Mucosa of descending colon (tissue), 3 donors: ENCODE measurements at regions not wholly inside any gene's neighbourhood (a gene's known extent, or its start where the extent isn't known, plus 50 kb on each side); places are given as distances from the start of the nearest gene placed in this dataset.

Source experiments
- ATAC-seq: fragments of 200-7000 bp; cut with Tn5 transposase; one replicate; pipeline ENCODE4 v1.9.1; 2020; ENCODE audit warnings: mild to moderate bottlenecking, moderate library complexity
- DNase-seq, 3 donors: peaks; one replicate each; pipeline ENCODE4 v3.0.0-alpha.2; 2020
- H3K36me3 ChIP-seq: fragments of 200-600 bp; one replicate; pipeline ENCODE4 v1.8.0; 2021; ENCODE audit warnings: low read depth, mild to moderate bottlenecking
- H3K4me1 ChIP-seq: fragments of 200-600 bp; one replicate; pipeline ENCODE4 v1.8.0; 2021; ENCODE audit warnings: low read depth, mild to moderate bottlenecking
- H3K4me3 ChIP-seq: fragments of 200-600 bp; one replicate; pipeline ENCODE4 v1.8.0; 2021; ENCODE audit warnings: mild to moderate bottlenecking
- H3K9me3 ChIP-seq: fragments of 200-600 bp; one replicate; pipeline ENCODE4 v1.8.0; 2021; ENCODE audit warnings: mild to moderate bottlenecking
- CTCF ChIP-seq: fragments of 200-600 bp; IDR thresholded peaks from one replicate; pipeline ENCODE4 v1.8.0; 2022; ENCODE audit warnings: antibody characterized with exemption, mild to moderate bottlenecking
- intact Hi-C, 2 donors: fragments of 100-400 bp; cut with DNase I in 1 of 2; cut with micrococcal nuclease in 1 of 2; formaldehyde crosslinking; loops; one replicate each; pipeline versions ENCODE4 v1.11.0 to v1.11.1; 2022; cut with DNase I, micrococcal nuclease
- donor health status: DM: no; HTN: no; CAD: no; lungs with moderate emphysema.
- donor health status: DM: no; HTN: no; CAD: no.
- donor health status: DM: no; HTN: yes; CAD: no.

DNA sequence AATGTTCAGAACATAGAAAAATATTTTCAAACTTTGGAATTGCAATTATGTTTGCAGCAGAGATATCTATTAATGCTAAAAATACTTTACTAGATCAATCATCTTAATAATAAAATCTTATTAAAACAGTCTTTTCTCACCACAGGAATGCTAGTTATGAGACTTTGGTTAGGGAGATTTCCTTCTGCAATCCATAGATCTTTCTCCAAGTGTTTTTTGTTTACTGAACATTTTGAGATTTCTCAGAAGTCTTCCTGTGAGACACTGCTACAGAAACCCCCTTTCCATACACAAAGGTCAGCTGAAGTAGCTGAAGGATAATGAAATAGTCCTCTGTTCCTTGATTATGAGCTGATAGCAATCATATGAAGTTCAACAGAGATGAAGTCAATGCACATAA is 59.4 kb upstream of the RAPH1 start:
- H3K4me1 ChIP-seq: no peaks in the 10 kb centered on the region
- no peak for DNase-seq
- TF ChIP-seq CTCF: no peak
- no peaks in the 10 kb centered on the region for H3K9me3 ChIP-seq
- H3K4me3 ChIP-seq: no peak overlapping the region
- intact Hi-C loops: no loop called here
- ATAC-seq: no peak
- H3K36me3 ChIP-seq: no peaks in the 10 kb centered on the region

- intact Hi-C loops: no loop called here
- H3K4me3 ChIP-seq: no peak overlapping the region
- no peak for ATAC-seq
- no peaks in the 10 kb centered on the region for H3K36me3 ChIP-seq
- no peak for TF ChIP-seq CTCF
- no peaks in the 10 kb centered on the region for H3K9me3 ChIP-seq
- H3K4me1 ChIP-seq: no peaks in the 10 kb centered on the region
- DNase-seq: no peak
Measured at GRCh38 chr2:203596183-203596582, 61.1 kb upstream of the RAPH1 start.

GRCh38 chr2:203599509-203599908 is 64.4 kb upstream of the RAPH1 start:
- intact Hi-C loops: no loop called here
- no peaks in the 10 kb centered on the region for H3K9me3 ChIP-seq
- no peaks in the 10 kb centered on the region for H3K4me1 ChIP-seq
- no peak for ATAC-seq
- H3K4me3 ChIP-seq: no peak overlapping the region
- TF ChIP-seq CTCF: no peak
- no peak for DNase-seq
- no peaks in the 10 kb centered on the region for H3K36me3 ChIP-seq

- peaks cover 6% of the 10 kb centered on the region for H3K4me1 ChIP-seq
- TF ChIP-seq CTCF: no peak
- intact Hi-C loops: no loop called here
- DNase-seq (no peak), ATAC-seq (no peak)
- H3K4me3 ChIP-seq: no peak overlapping the region
- no peaks in the 10 kb centered on the region for H3K36me3 ChIP-seq
- no peaks in the 10 kb centered on the region for H3K9me3 ChIP-seq
Measured at GRCh38 chr2:203600286-203600685, 65.2 kb upstream of the RAPH1 start.

GRCh38 chr2:203603456-203604389 is 68.6 kb upstream of the RAPH1 start:
- Histone ChIP-seq H3K9me3 (no peaks in the 10 kb centered on the region), H3K36me3 (no peaks in the 10 kb centered on the region), H3K4me1 (peaks cover 12% of the 10 kb centered on the region), H3K4me3 (no peak overlapping the region)
- DNase-seq (no peak), ATAC-seq (no peak)
- intact Hi-C loops: no loop called here
- no peak for TF ChIP-seq CTCF
